NCI-H1436 (cell line): ENCODE measurements at regions not wholly inside any gene's neighbourhood (a gene's known extent, or its start where the extent isn't known, plus 50 kb on each side); places are given as distances from the start of the nearest gene placed in this dataset.
"Not testable (repeated sequence)": the region's sequence is repeated elsewhere in the genome, so short reads cannot be mapped to it uniquely, and the experiment has no call there.

Source experiments
- DNase-seq: peaks from one replicate; lab custom pipeline; 2025; lab: John Stamatoyannopoulos, UW

DNA sequence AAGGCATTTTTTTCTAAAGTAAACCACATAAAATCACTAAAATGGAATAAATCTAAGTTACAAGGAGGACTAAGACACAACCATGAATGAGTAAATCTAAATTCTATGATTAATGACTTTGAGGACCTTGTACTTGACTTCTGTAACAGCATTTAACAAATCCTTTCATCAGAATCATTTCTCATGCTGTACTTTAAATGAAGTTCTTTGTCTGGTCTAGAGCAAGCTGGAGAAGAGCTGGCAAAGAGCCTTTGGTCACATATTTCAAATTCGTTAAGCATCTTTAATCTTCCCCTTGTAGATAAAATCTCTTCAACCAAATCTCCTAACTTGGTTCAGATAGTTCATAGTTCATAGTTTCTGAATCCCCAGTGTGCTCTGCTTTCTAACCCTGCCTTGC is 405.4 kb downstream of the PTPRC start:
- no peak for DNase-seq

GRCh38 chr1:199046618-199047017 is 407.8 kb downstream of the PTPRC start:
- no peak for DNase-seq

GRCh38 chr1:199054694-199055093 is 415.9 kb downstream of the PTPRC start:
- no peak for DNase-seq

GRCh38 chr1:199057322-199057721 is 418.5 kb downstream of the PTPRC start:
- DNase-seq, result no peak

DNA sequence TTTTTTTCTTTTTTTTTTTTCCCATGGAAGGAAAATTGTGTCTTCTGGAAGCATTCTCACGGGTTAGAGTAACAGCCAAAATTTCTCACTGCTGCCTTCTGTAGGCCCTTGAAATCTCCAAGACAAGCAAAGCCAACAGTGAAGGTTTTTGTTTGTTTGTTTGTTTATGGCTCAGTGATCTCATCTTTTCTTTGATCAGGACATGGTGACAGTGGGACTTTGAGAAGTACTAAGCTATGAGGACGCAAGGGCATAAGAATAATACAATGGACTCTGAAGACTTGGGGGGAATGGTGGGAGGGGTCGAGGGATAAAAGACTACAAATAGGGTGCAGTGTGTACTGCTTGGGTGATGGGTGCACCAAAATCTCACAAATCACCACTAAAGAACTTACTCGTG is 419.4 kb downstream of the PTPRC start:
- DNase-seq, result no peak

DNA sequence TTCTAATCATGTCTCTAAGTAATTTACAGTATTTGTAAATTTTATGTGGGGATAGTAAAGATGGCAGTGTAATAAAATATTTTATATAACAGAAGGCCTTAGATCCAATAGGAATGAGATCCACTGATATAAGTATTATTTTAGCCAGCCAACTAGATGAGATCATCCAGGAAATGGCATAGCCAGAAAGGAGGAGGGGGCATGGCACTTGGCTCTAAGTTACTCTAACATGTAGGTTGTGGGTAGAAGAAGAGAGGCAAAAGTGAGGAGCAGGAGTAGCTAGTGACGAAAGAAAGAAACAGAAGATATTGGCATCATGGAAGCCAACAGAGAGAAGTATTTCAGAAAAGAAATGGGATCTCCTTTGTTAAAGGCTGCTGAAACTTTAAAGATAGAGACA is 426.1 kb downstream of the PTPRC start:
- no peak for DNase-seq

GRCh38 chr1:199067483-199067882 is 428.6 kb downstream of the PTPRC start:
- no peak for DNase-seq

DNA sequence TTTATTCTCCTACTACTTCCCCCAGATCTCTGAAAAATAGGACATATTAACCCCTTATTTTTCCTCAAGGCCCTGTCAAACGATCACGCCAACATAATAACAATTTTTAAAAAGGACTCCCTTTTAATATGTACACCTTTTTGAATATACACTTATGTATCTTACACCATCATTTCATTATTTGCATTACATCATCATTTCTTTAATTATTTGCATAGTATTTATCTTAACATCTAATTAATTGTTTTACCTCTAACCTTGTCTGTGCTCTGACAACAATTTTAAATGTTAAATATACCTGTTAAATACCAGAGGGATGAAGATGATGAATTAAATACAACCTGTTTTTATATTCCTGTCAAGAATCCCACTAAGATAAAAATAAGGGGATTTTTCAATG is 432.2 kb downstream of the PTPRC start:
- no peak for DNase-seq

DNA sequence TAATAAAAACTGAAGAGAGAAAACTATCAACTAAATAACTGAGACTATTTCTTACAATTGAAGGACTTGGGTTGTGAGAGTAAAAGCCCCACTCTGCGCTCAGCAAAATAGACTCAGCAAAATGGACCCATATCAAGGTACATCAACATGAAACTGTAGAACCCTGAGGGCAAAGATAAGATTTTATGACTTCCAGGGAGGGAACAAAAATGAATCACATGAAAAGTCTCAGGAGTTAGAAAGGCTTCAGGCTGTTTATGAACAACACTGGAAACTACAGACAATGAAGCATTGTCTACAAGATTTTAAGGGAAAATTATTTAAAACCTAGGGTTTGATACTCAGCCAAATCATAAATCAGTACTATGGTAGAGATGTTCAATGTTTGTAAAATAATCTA is 434.3 kb downstream of the PTPRC start:
- no peak for DNase-seq

- DNase-seq, result no peak
These were observed 437.0 kb downstream of the PTPRC start for GRCh38 chr1:199075792-199076191.

- DNase-seq, result no peak
These were observed 441.2 kb downstream of the PTPRC start for GRCh38 chr1:199079994-199080393.

GRCh38 chr1:199081739-199082138 is 442.9 kb downstream of the PTPRC start:
- no peak for DNase-seq

GRCh38 chr1:199082778-199083389 is 444.0 kb downstream of the PTPRC start:
- DNase-seq, result no peak

GRCh38 chr1:199083680-199084079 is 444.8 kb downstream of the PTPRC start:
- no peak for DNase-seq

DNA sequence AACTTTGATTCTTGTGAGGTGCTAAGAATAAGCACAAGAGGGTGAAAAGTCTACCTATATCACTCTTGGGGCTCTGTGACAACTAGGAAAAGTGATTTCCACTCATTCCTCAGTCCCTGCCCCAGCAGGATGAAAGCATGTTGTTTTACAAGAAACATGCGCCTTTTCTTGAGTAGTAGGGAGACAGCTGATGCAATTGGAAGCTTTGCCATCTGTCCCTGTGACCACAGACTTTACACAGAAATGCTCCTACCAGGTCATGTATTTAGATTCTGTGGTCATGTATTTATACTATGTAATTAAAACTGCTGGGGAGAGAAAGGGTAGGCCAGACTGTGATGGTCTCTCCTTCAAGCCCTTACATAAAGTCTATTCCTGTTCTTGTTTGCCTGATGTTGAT is 445.5 kb downstream of the PTPRC start:
- DNase-seq, result no peak

GRCh38 chr1:199085903-199086302 is 447.1 kb downstream of the PTPRC start:
- DNase-seq, result no peak

GRCh38 chr1:199087144-199087543 is 448.3 kb downstream of the PTPRC start:
- no peak for DNase-seq

- DNase-seq, result no peak
These were observed 450.7 kb downstream of the PTPRC start for GRCh38 chr1:199089393-199090122.

- not testable (repeated sequence) for DNase-seq
These were observed 456.8 kb downstream of the PTPRC start for GRCh38 chr1:199095628-199096027.

DNA sequence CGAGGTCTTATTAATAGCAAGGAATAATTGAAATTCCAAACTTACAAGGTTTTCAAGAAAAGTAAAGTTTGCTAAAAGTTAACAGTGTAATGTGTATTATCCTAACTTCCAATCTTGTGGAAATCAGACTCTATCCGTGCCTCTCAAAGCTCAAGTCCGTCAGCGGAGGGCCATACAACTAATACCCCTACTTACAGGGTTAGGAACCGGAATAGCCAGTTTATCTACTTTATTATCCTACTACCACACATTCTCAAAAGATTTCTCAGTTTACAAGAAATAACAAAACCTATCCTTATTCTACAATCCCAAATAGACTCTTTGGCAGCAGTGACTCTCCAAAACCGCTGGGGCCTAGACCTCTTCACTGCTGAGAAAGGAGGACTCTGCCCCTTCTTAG is 457.8 kb downstream of the PTPRC start:
- DNase-seq, result no peak

DNA sequence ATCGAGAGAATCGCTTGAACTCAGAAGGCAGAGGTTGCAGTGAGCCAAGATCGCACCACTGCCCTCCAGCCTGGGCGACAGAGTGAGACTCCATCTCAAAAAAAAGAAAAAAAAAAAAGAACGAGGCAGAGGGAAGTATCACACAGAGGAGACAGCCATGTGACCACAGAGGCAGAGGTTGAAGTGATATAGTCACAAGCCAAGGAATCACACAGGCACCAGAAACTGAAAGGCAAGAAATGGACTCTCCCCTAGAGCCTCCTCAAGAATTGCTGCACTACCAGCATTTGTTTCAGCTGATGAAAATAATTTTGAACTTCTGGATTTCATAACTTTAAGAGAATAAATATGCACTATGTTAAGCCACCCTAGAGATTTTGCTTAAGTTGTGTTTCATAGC is 459.6 kb downstream of the PTPRC start:
- no peak for DNase-seq

DNA sequence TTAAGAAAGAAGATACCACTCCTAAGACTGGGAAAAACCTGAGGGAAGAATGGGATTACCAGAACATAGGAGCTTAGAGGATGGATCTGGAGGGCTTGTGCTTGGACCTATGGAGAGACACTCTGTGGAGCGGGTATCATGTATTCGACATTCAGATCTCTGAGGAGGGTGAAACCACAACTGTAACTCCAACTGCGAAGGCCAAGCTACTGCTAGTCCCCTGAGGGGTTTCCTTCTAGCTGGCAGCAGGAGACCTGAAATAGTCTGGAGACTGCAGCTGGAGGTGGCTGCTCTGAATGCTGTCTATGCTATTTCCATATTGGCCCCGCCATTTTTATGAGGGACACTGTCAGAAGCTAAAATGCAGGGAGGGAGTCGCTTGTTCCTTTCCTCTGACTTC is 462.3 kb downstream of the PTPRC start:
- DNase-seq, result no peak

GRCh38 chr1:199101635-199102034 is 462.8 kb downstream of the PTPRC start:
- no peak for DNase-seq

GRCh38 chr1:199102239-199102638 is 463.4 kb downstream of the PTPRC start:
- no peak for DNase-seq
